HG03045 (cell line): ENCODE measurements at regions not wholly inside any gene's neighbourhood (a gene's known extent, or its start where the extent isn't known, plus 50 kb on each side); places are given as distances from the start of the nearest gene placed in this dataset.

Experiments used
- ATAC-seq: cut with Tn5 transposase; IDR thresholded peaks from one replicate; pipeline ENCODE4 v1.9.1; 2021; ENCODE audit warnings: mild to moderate bottlenecking, moderate library complexity; ENCODE audit not compliant: unreplicated experiment

DNA sequence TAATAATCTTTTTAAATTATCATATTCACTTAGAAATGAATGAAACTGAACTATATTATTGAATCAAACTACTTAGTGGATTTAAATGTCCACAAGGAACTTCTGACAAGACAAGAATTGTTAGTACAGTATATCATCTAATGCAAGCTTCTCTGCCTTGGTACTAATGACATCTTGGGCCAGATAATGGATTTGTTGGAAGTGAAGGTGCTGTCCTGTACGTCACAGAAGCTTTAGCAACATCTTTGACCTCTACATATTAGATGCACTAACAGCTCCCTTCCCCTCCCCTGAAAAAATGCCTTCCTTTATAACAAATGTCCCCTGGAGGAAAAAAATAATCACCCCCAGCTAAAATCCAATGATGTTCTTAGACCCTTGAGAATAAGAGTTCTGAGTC is 695.8 kb upstream of the EYS start:
- no peak for ATAC-seq

DNA sequence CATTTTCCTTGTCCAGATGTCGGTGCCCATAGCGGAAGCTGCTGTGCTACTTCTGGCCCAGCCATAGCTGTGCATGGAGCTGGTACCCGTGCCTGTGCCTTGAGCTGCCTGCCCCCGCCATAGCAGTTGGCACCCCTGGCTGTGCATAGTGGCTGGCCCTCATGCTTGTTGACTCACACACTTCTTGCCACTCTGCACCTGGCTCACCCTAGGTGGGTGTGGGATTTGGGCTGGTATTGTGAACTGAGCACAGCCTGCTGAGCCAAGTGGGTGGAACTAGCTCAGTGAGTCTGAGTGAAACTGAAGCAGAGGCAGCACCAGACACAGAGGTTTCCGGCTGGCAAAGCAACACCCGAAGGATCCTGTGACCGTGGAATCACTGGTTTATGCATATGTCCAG is 689.5 kb upstream of the EYS start:
- no peak for ATAC-seq

DNA sequence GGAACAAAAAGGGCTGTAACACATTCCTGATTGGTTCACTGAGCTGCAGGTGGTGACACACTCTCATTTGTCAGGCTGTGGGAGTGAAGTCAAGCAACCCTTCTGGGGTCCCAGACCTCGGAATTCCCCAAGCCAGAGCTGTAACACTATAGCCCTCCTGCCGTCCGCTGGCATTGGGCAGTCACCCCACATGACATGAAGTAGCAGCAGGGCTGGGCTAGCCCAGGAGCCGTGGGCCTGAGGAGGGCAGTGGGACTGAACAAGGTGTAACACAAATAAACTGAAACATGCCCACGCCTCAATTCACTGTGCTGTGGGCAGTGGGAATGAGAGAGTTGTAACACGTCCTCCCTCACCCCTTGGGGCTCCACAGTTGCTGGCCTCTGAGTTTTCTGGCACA is 689.1 kb upstream of the EYS start:
- no peak for ATAC-seq

DNA sequence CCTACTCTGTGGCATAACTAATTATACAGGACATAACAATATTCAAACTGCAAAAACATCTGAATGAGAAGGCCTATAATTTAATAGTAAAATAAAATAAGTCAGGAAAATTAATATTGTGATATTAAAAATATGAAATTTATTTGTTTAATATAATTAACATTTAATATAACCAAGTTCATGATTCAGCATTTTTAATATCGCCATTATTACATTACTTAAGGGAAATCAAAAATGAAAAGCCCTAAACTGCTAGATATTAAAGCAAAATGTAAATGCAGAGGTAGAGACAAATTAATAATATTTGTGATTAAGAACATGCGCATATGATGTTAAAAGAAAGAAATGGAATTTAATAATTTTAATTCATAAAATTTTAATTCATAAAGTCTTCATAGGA is 683.4 kb upstream of the EYS start:
- no peak for ATAC-seq

DNA sequence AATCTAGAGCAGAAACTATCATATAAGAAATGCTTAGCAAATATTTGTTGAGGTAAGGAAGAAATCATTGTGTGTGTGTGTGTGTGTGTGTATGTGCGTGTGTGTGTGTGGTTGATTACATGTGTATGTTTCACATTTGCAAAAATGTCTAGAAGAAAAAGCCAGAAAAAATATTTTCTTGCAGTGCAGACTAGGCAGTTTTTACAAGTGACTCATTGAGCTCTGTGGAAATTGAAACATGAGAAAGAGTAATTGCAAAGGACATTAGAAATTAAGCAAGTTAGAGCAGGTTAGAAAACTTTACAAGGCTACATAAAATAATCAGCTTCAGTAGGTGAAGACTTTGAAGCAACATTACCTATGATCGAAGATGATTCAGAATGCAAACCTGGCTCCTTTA is 669.0 kb upstream of the EYS start:
- ATAC-seq: no peak

DNA sequence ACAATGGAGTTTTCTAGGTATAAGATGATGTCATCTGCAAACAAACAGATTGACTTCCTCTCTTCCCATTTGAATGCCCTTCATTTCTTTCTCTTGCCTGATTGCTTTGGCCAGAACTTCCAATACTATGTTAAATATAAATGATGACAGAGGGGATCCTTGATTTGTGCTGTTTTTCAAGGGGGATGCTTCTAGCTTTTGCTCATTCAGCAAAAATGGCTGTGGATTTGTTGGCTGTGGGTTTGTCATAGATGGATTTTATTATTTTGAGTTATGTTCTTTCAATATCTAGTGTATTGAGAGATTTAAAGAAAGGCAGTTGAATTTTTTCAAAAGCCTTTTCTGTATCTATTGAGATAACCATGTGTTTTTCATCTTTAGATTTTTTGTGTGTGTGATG is 662.4 kb upstream of the EYS start:
- ATAC-seq: no peak

DNA sequence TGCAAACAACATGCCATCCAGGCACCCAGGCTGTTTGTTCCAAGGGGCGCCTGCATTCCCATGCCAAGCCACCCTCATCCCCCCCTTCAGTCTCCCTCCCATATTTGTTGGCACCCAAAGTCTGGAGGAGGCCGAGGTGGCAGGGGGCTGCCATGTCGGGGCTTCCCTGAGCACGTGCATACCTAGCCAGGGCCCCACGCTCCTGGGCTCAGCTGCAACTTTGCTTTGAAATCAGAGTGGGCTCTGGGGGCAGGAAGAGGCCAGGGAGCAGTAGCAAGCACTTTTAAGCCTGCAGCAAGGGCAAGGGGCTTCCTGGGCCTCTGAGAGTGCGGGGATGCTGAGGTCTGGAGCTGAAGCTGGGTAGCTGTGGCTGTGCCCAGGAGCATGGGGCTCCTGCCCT is 655.9 kb upstream of the EYS start:
- no peak for ATAC-seq

DNA sequence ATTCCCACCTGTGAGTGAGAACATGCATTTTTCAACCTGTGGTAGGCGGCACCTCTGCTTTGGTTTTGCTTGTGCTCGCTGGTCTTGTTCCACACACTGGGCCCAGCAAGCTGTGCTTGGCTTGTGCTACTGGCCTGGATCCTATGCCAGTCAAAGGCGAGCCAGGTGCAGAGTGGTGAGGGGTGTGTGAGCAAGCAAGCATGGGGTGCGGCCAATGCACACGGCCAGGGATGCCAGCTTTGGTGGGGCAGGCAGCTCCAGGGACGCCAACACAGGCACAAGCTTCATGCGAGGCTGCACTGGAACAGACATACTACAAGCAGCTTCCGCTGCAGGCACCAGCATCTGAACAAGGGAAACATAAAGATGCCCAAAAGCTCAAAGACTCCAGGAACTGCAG is 654.9 kb upstream of the EYS start:
- no peak for ATAC-seq

DNA sequence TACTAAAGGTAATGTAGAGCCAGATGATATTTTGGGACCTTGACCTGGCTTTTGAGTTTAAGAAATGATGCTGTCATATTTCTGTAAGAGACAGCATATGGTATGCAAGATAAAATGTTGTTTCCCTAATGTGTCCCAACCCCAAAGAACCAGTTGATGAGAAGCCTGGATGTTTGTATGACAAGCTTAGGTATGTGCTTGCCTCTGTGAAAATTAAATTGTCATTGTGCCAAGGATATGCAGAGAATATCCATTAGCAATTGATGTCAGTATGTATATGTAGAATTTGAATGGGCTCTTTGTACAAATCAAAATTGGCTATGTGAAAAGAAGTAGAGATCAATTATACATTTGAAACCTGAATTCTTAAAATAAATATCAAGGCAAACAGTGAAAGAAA is 650.8 kb upstream of the EYS start:
- ATAC-seq: no peak

DNA sequence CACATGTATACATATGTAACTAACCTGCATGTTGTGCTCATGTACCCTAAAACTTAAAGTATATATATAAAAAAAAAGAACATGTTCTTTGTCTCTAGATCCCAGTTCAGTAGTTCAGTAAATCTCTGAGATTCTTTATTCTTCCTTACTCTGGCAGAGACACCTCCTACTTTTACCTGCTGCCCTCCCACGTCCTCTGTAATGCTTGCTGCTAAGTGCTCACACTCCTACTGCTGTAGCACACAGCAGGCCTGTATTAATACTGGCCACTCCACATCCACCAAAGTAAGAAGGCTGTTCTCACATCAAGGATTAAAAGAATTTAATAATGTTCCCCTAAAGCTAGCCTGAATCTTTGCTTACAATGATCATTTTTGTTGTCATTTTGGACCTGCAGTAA is 648.4 kb upstream of the EYS start:
- no peak for ATAC-seq

DNA sequence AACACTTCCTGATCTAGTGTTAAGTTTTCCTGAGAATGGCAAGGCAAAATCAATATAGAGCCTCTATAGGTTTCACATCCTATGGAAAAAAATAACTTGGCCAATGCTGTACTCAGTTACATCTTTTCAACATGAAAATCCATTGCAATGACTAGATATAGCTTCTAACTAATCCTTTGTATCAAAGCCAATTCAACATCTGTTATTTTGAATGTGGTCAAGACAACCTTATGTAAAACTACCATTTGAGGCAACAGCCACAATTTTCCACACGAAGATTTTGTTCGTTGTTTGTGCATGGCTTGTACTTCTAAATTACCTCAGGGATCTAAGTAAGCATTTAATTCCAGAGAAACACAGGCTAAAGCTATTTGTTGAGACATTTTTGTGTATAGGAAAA is 637.8 kb upstream of the EYS start:
- no peak for ATAC-seq

DNA sequence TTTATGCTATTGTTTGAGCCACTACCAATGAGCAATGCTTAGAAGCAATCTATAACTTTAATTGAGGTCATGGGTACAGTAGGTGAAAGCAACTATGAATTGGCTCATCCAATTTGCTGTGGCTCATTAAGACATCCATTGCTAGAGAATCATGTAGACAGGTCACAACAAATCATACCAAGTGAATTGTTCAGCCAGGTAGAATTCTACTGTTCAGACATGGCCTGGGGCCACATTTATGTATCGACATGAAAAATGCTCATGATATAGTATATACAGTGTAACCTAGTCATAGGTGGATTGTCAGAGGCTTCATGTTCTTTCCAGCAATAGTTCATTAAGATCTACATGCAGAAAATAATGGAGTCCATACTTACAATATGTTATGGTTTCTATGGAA is 633.7 kb upstream of the EYS start:
- no peak for ATAC-seq

DNA sequence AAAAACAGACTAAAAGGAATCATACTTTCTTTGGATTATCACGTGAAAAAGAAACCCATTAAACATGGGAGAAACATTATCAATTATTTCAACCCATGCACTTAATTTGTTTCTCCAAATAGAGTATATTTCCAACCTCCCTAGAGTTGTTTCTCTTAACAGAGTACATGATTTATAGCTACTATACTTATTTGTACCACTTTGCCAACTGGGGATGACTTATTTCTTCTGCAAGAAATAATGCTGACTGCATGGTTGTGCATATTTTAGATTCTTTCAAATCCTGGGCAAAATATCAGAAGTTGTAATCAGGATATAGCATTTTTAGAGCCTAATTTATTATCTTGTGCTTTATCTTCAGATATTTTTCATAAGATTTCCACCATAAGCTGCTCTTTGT is 629.1 kb upstream of the EYS start:
- no peak for ATAC-seq

DNA sequence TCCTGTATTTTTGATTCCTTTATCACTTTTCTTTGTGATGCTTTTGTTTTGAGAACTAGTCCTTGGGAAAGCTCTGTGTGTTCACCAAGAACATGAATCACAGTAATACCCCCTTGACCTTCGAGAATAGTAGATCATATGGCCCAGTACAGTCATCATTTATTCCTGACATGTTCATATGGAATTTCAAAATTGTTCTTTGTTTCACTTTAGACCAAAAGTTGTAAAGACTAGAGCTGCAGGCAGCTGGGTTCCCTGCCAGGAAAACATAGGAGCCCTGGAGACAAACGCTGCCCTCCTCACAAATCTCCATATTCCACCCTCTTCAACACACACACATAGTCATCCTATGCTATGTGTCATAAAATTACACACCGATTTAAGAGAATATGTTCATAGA is 621.2 kb upstream of the EYS start:
- ATAC-seq: no peak

DNA sequence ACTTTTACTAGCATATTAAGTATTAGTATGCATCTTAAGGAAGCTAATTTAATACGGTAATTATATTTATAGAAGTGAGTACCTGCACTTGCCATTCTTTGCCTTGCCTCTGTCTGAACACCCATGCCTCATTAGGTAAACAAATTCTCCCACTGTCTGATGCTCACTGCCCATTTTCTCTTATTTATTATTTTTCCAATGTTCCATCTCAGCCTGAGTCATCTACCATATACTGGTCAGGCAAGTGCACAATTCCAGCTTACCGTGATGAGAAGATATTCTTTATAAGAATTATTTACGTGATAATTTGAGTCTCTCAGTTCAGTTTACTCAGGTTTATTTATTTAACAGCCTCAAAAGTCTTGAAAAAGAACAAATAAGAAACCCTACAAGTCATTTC is 619.2 kb upstream of the EYS start:
- ATAC-seq: no peak

DNA sequence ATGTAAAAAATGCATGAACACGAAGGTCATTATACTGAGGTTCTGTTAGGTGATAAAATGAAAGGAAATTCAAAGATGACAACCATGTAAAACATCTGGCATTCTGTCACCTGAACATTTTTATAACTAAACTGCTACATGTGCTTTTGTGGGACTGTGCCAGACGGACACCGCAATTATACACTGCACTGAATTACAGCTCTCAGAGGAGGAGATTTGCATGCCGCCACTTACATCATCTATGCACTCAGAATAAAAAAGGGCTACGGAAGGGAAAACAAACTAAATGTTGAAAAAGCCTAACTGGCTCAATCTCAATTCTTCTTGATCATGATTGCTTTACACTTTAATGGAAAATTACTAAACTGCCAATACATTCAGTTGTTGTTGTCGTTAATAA is 614.0 kb upstream of the EYS start:
- ATAC-seq: no peak

DNA sequence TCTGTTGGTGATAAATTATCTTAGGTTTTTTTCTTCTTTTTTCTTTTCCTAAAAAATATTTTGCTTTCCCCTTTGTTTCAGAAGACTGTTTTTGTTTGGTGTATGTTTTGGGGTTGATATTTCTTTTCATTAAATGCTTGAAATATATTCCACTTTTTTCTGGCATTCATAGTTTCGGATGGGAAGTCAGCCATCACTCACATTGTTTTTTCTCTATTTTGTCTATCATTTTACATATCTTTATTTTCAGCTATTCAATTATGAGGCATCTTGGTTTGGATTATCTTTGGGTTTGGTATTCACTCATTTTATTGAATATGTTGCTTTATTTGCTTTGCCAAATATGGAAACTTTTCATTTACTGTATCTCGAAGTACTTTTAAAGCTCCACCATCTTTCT is 600.5 kb upstream of the EYS start:
- ATAC-seq: no peak

DNA sequence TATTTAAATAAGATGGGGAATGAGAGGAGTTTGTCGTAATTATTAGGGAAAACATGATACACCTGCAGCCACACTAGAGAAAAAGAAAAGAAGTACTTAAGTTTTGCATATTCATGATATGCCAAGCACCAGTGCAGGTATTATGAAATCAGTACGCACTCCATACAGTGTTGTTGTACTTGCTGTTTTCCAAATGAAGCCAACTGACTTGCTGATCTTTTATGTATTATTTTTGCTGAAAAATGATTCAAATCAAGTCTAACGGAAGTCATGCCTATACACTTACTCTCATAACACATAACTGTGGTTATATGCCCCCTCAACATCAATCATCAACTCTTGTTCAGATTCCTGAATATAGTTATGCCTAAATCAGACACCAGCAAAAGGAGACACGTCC is 584.9 kb upstream of the EYS start:
- no peak for ATAC-seq

DNA sequence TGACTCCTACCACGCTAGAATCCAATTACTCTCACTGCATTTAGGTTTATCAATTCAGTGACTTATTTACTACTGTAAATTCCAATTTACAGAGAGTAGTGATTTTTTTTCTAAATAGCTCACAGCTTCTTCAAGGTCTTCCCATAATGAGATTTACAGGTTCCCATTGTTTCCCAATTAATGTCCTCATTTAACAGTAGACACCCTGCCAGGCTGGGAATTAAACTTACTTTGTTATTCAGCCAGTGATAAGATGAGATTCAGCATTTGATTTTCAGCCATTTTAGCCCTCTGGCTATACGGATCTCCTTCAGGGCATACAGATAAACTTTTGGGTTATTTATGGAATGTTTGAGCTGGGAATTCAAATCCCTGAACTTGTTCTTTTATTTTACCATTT is 582.9 kb upstream of the EYS start:
- no peak for ATAC-seq

DNA sequence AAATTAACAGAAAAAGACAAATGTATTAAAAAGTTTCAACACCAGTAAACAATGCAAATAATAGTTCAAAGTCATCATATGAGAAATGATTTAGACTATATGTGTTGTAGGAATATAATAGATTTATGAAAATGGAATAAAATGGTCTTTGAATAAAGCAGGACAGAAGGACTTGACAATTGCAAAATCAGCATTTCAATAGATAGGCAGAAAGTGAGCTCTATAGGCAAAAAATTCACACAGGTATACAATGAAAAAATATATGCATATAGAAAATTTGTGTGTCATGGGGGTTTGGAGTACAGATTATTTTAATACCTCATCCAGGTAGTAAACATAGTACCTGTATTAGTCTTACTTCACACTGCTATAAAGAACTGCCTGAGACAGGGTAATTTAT is 571.1 kb upstream of the EYS start:
- ATAC-seq: no peak

DNA sequence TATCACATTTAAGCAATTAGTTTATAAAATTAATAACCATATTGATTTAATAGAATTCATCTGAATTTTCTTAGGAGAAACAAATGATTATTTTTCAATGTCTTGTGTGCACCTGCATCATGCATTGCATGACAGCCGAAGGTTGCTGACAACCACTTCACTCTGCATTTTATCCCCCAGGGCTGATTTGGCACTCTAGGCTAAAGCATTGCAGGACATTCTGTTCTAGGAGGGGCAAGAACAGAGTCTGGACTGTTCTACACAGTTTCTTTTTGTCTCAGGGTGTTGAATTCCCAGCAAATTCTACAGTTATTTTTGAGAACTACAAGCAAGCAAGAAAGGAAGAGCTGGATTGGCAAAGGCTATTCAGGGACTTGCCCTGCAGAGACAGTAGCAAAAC is 570.4 kb upstream of the EYS start:
- no peak for ATAC-seq

DNA sequence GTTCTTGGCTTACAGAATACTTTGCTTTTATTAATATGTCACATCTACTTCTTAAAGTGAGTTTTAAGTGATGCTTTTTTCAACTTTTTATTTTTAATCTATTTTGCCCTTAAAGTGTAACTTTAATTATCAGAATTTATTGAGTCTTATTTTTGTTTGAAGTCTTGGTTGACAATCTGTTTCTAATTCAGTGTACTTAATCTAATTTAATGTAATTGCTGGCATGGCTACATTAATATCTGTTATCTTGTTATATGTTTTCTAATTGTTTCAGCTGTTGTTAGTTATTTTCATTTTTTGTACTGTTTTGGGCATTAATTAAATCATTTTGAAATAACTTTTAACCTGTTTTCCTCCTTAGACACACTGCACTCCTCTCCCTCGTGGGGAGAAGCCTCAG is 558.7 kb upstream of the EYS start:
- ATAC-seq: no peak

DNA sequence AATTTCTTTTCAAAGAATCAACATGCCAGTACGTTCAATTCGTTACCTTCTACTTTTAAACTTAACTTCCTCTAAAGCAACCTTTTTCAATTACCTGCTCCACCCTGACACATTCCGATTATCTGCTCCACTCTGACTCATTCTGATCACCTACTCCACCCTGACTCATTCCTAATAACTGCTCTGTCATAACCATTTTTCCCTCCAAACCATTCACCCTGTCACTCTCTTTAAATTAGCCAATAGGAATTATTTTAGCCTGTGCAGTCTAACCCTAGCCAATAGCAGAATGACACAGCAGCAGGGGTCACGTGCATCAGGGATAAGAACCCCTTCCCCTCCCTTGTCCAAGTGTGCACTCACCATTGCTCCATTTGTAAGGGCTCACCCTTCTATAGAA is 557.4 kb upstream of the EYS start:
- ATAC-seq: no peak
